ENCODE measurements at regions not wholly inside any gene's neighbourhood (a gene's known extent, or its start where the extent isn't known, plus 50 kb on each side); places are given as distances from the start of the nearest gene placed in this dataset.

DNA sequence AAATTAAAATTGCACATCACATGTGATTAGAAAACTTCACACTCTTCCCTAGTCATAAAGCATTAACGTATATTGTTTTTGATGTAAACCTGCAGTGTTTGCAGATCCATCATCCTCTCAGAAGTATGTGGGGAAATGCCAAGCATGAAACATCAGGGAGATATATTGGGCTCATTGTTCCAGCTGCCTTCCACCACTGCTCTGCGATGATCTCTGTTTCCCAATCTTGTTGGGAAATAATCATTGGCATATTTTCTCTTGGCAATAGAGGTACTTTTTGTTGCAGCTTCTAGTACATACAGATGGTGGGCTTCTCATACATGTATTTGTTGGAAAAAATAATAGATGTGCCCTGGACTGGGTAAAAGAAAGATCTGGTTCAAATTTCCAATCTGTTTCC, 466.3 kb upstream of the HS3ST1 start (continued):
- TF ChIP-seq, protein P1, sequence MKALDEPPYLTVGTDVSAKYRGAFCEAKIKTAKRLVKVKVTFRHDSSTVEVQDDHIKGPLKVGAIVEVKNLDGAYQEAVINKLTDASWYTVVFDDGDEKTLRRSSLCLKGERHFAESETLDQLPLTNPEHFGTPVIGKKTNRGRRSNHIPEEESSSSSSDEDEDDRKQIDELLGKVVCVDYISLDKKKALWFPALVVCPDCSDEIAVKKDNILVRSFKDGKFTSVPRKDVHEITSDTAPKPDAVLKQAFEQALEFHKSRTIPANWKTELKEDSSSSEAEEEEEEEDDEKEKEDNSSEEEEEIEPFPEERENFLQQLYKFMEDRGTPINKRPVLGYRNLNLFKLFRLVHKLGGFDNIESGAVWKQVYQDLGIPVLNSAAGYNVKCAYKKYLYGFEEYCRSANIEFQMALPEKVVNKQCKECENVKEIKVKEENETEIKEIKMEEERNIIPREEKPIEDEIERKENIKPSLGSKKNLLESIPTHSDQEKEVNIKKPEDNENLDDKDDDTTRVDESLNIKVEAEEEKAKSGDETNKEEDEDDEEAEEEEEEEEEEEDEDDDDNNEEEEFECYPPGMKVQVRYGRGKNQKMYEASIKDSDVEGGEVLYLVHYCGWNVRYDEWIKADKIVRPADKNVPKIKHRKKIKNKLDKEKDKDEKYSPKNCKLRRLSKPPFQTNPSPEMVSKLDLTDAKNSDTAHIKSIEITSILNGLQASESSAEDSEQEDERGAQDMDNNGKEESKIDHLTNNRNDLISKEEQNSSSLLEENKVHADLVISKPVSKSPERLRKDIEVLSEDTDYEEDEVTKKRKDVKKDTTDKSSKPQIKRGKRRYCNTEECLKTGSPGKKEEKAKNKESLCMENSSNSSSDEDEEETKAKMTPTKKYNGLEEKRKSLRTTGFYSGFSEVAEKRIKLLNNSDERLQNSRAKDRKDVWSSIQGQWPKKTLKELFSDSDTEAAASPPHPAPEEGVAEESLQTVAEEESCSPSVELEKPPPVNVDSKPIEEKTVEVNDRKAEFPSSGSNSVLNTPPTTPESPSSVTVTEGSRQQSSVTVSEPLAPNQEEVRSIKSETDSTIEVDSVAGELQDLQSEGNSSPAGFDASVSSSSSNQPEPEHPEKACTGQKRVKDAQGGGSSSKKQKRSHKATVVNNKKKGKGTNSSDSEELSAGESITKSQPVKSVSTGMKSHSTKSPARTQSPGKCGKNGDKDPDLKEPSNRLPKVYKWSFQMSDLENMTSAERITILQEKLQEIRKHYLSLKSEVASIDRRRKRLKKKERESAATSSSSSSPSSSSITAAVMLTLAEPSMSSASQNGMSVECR (CRISPR knock-in tag; IDR thresholded peaks at IDR 0.05; ENCODE audit: borderline replicate concordance): no peak
- TF ChIP-seq, protein P2, sequence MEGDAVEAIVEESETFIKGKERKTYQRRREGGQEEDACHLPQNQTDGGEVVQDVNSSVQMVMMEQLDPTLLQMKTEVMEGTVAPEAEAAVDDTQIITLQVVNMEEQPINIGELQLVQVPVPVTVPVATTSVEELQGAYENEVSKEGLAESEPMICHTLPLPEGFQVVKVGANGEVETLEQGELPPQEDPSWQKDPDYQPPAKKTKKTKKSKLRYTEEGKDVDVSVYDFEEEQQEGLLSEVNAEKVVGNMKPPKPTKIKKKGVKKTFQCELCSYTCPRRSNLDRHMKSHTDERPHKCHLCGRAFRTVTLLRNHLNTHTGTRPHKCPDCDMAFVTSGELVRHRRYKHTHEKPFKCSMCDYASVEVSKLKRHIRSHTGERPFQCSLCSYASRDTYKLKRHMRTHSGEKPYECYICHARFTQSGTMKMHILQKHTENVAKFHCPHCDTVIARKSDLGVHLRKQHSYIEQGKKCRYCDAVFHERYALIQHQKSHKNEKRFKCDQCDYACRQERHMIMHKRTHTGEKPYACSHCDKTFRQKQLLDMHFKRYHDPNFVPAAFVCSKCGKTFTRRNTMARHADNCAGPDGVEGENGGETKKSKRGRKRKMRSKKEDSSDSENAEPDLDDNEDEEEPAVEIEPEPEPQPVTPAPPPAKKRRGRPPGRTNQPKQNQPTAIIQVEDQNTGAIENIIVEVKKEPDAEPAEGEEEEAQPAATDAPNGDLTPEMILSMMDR (IDR thresholded peaks at IDR 0.05): no peak
- TF ChIP-seq, protein P3, sequence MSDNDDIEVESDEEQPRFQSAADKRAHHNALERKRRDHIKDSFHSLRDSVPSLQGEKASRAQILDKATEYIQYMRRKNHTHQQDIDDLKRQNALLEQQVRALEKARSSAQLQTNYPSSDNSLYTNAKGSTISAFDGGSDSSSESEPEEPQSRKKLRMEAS (CRISPR knock-in tag; IDR thresholded peaks at IDR 0.05): no peak

DNA sequence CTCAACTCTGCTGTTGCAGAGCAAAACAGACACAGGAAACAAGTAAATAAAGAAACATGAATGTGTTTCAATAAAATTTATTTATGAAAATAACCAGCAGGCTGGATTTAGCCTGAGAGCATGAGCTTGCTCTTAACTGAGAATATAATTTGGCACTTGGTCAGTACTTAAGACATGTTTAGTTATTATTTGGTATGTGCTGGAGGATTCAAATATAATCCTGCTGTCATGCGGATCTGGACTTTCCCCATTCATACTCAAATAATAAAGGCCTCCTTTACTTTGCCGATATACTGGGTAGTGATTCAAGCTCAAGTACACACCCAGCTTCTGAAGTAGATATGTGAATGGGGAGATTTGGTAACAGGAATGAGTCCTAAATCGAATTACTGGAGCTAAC, 465.5 kb upstream of the HS3ST1 start:
- Mint-ChIP-seq H3K27me3 (ENCODE audit: low read depth) (peaks cover 3% of the 10 kb centered on the region), H3K4me1 (peaks cover 2% of the 10 kb centered on the region; the same call in 1 of the 2 replicates), H3K9me3 (peaks cover 42% of the 10 kb centered on the region), H3K36me3 (peaks cover 34% of the 10 kb centered on the region), H3K27ac (no peak overlapping the region), H3K4me3 (no peak overlapping the region)
- no peak for ATAC-seq
- DNase-seq (ENCODE audit: low spot score): no peak
- no peak for TF ChIP-seq NR2C2 (CRISPR knock-in tag; IDR thresholded peaks at IDR 0.05)
- TF ChIP-seq PRRX2 (CRISPR knock-in tag; IDR thresholded peaks at IDR 0.05): no peak
- TF ChIP-seq SP1 (CRISPR knock-in tag; conservative IDR thresholded peaks at IDR 0.05): no peak
- ChIA-PET POLR2A (no interaction called here), CTCF (no interaction called here)

DNA sequence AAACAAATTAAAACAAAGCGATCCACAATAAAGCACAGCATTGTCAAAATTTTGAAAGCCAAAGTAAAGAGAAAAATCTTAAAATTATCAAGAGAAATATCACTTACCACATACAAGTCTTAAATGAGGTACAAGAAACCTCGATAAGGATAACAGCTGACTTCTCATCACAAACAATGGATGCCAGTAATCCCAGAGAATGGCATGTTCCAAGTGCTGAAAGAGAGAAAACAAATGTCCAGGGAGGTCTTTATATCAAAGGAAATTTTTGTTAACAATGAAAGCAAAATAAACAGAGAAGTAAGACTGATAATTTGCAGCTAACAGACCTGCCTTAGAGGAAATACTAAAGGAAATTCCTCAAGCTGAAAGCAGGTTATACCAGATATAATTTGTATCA, 460.4 kb upstream of the HS3ST1 start:
- no peak overlapping the region for H3K27ac Mint-ChIP-seq
- CTCF ChIA-PET: no interaction called here
- TF ChIP-seq, protein P4, sequence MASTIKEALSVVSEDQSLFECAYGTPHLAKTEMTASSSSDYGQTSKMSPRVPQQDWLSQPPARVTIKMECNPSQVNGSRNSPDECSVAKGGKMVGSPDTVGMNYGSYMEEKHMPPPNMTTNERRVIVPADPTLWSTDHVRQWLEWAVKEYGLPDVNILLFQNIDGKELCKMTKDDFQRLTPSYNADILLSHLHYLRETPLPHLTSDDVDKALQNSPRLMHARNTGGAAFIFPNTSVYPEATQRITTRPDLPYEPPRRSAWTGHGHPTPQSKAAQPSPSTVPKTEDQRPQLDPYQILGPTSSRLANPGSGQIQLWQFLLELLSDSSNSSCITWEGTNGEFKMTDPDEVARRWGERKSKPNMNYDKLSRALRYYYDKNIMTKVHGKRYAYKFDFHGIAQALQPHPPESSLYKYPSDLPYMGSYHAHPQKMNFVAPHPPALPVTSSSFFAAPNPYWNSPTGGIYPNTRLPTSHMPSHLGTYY (CRISPR knock-in tag; IDR thresholded peaks at IDR 0.05): no peak
- no peak for ATAC-seq
- H3K4me1 Mint-ChIP-seq: peaks cover 14% of the 10 kb centered on the region
- peaks cover 28% of the 10 kb centered on the region for H3K9me3 Mint-ChIP-seq
- H3K36me3 Mint-ChIP-seq: peaks cover 11% of the 10 kb centered on the region
- no peaks in the 10 kb centered on the region for H3K27me3 Mint-ChIP-seq (ENCODE audit: low read depth)
- no peak for DNase-seq (ENCODE audit: low spot score)
- POLR2A ChIA-PET: no interaction called here
- H3K4me3 Mint-ChIP-seq: no peak overlapping the region

DNA sequence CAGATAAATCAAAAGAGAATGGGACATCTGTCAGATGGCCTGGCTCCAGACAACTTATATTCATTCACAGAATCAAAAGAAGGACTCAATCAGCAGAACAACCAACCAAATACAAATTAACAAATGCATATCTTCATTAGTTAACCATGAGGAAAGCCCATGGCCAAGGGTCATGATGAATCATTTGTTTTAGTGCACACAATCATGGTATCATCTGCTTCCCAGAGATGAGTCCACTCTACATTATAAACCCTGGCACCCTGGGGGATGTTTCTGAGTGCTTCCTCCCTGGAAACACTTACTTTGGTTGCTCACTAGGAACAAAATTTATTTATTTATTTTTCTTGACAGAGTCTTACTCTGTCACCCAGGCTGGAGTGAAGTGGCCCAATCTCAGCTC, 453.3 kb upstream of the HS3ST1 start:
- Mint-ChIP-seq H3K27me3 (ENCODE audit: low read depth) (peaks cover 1% of the 10 kb centered on the region; the same call in 1 of the 2 replicates), H3K4me1 (peaks cover 17% of the 10 kb centered on the region), H3K36me3 (peaks cover 11% of the 10 kb centered on the region), H3K4me3 (no peak overlapping the region), H3K27ac (no peak overlapping the region), H3K9me3 (peaks cover 26% of the 10 kb centered on the region)
- no peak for DNase-seq (ENCODE audit: low spot score)
- ChIA-PET CTCF (no interaction called here), POLR2A (no interaction called here)
- ATAC-seq: no peak
- TF ChIP-seq OVOL2 (CRISPR knock-in tag; IDR thresholded peaks at IDR 0.05; ENCODE audit: borderline replicate concordance) (no peak), ATF1 (CRISPR knock-in tag; IDR thresholded peaks at IDR 0.05) (no peak), IRF2 (CRISPR knock-in tag; IDR thresholded peaks at IDR 0.05; ENCODE audit: borderline replicate concordance, low read depth) (no peak), CBFB (CRISPR knock-in tag; IDR thresholded peaks at IDR 0.05; ENCODE audit: low read depth) (no peak), ZNF263 (CRISPR knock-in tag; IDR thresholded peaks at IDR 0.05; ENCODE audit: low read depth) (no peak), GABPB1 (CRISPR knock-in tag; IDR thresholded peaks at IDR 0.05) (no peak), FOXJ3 (CRISPR knock-in tag; IDR thresholded peaks at IDR 0.05; ENCODE audit: borderline replicate concordance) (no peak), ZBTB21 (CRISPR knock-in tag; IDR thresholded peaks at IDR 0.05; ENCODE audit: borderline replicate concordance) (no peak), MXD4 (CRISPR knock-in tag; IDR thresholded peaks at IDR 0.05; ENCODE audit: borderline replicate concordance) (no peak), TEAD1 (CRISPR knock-in tag; IDR thresholded peaks at IDR 0.05) (no peak)
- TF ChIP-seq, protein P5, sequence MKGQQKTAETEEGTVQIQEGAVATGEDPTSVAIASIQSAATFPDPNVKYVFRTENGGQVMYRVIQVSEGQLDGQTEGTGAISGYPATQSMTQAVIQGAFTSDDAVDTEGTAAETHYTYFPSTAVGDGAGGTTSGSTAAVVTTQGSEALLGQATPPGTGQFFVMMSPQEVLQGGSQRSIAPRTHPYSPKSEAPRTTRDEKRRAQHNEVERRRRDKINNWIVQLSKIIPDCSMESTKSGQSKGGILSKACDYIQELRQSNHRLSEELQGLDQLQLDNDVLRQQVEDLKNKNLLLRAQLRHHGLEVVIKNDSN (CRISPR knock-in tag; IDR thresholded peaks at IDR 0.05): no peak
